ENCODE measurements at regions not wholly inside any gene's neighbourhood (a gene's known extent, or its start where the extent isn't known, plus 50 kb on each side); places are given as distances from the start of the nearest gene placed in this dataset.
"Not testable (repeated sequence)": the region's sequence is repeated elsewhere in the genome, so short reads cannot be mapped to it uniquely, and the experiment has no call there.

DNA sequence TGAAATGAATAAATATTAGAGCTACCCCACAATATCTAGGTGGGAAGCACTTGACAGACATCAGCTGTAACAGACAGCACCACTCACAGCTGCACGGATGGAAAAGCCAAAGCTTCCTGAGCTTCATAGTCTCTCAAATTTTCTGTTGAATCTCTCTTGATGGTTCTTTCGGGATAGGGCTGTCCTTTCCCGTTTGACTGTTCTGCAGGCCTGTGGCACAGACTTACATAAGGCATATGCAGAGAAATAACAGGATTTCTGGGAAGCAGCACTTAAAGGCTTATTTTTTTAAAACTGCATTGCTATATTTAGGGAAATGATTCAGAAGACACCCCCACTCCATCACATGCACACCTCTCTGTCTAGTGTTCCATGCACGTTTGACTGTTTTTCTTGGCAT lies 77.5 kb downstream of the ZNF648 start:
- ATAC-seq = no peak
- H3K4me1 Mint-ChIP-seq = peaks cover 2% of the 10 kb centered on the region
- H3K4me3 Mint-ChIP-seq = no peak overlapping the region
- H3K36me3 Mint-ChIP-seq (ENCODE audit: low read depth) = peaks cover 6% of the 10 kb centered on the region
- peaks cover 36% of the 10 kb centered on the region for H3K27me3 Mint-ChIP-seq
- no peaks in the 10 kb centered on the region for H3K9me3 ChIP-seq (ENCODE audit: control insufficient read depth, low read length, poor library complexity, severe bottlenecking)
- no peak overlapping the region for H3K27ac Mint-ChIP-seq
- no peak for DNase-seq

DNA sequence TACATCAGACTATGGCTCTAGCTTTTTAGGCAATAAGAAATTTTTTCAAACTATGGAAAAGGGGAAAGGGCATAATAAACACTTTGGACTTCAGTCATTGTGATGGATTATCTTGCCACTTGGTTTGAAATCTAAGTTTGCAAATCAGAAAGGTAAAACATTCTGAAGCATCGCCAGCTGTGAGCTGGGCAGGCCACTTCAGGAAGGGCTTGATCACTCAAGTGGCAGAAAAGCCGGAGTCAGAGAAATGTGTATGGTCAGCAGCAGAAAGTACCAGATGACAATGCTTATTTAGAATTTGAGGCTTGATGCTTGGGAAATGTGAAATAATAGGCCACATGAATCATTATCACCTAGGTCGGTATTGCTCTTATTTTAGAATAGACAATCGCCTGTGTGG lies 79.7 kb downstream of the ZNF648 start:
- Mint-ChIP-seq H3K4me1 (peaks cover 2% of the 10 kb centered on the region), H3K27ac (no peak overlapping the region), H3K27me3 (peaks cover 31% of the 10 kb centered on the region), H3K4me3 (no peak overlapping the region), H3K36me3 (ENCODE audit: low read depth) (peaks cover 5% of the 10 kb centered on the region)
- ATAC-seq = no peak
- no peak for DNase-seq
- H3K9me3 ChIP-seq (ENCODE audit: control insufficient read depth, low read length, poor library complexity, severe bottlenecking) = no peaks in the 10 kb centered on the region

DNA sequence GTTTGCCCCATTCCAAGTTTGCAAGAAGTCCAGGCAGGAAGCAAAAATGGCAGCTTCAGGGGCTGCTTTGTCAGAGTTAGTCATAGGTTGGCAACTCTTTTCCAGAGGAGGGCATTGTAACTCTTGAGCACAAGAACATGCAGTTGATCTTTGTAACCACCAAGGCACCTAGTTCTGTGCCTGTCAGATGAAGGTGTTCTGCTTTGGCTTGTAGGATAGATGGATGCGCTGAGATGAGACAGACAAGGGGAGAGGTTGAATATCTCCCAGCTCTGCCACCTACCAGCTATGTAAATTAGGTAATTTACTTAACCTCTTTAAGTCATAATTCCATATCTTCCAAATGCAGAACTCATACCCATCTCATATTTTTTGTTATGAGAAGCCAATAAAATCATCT lies 89.3 kb downstream of the ZNF648 start:
- Mint-ChIP-seq H3K36me3 (ENCODE audit: low read depth) (peaks cover 2% of the 10 kb centered on the region), H3K27me3 (peaks cover 34% of the 10 kb centered on the region), H3K4me3 (no peak overlapping the region), H3K4me1 (no peaks in the 10 kb centered on the region), H3K27ac (no peak overlapping the region)
- no peaks in the 10 kb centered on the region for H3K9me3 ChIP-seq (ENCODE audit: control insufficient read depth, low read length, poor library complexity, severe bottlenecking)
- DNase-seq (no peak), ATAC-seq (no peak)

- DNase-seq (no peak), ATAC-seq (no peak)
- no peak overlapping the region for H3K4me3 Mint-ChIP-seq
- H3K9me3 ChIP-seq (ENCODE audit: control insufficient read depth, low read length, poor library complexity, severe bottlenecking) = no peaks in the 10 kb centered on the region
- H3K27me3 Mint-ChIP-seq = peaks cover 36% of the 10 kb centered on the region
- peaks cover 2% of the 10 kb centered on the region for H3K36me3 Mint-ChIP-seq (ENCODE audit: low read depth)
- H3K4me1 Mint-ChIP-seq = no peaks in the 10 kb centered on the region
- H3K27ac Mint-ChIP-seq = no peak overlapping the region
These were observed 90.1 kb downstream of the ZNF648 start for GRCh38 chr1:181971424-181971823.

- Mint-ChIP-seq H3K4me1 (no peaks in the 10 kb centered on the region), H3K4me3 (no peak overlapping the region), H3K27ac (no peak overlapping the region), H3K27me3 (peaks cover 36% of the 10 kb centered on the region), H3K36me3 (ENCODE audit: low read depth) (peaks cover 2% of the 10 kb centered on the region)
- no peaks in the 10 kb centered on the region for H3K9me3 ChIP-seq (ENCODE audit: control insufficient read depth, low read length, poor library complexity, severe bottlenecking)
- no peak for ATAC-seq
- no peak for DNase-seq
These were observed 91.6 kb downstream of the ZNF648 start for GRCh38 chr1:181969902-181970301.

- not testable (repeated sequence) for DNase-seq; ATAC-seq; H3K4me1 Mint-ChIP-seq; H3K36me3 Mint-ChIP-seq (ENCODE audit: low read depth); H3K27ac Mint-ChIP-seq; H3K4me3 Mint-ChIP-seq; H3K9me3 ChIP-seq (ENCODE audit: control insufficient read depth, low read length, poor library complexity, severe bottlenecking); H3K27me3 Mint-ChIP-seq
These were observed 106.8 kb downstream of the ZNF648 start for GRCh38 chr1:181954696-181955095.

DNA sequence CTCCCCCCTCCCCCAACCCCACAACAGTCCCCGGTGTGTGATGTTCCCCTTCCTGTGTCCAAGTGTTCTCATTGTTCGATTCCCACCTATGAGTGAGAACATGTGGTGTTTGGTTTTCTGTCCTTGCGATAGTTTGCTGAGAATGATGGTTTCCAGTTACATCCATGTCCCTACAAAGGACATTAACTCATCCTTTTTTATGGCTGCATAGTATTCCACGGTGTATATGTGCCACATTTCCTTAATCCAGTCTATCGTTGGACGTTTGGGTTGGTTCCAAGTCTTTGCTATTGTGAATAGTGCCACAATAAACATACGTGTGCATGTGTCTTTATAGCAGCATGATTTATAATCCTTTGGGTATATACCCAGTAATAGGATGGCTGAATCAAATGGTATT lies 107.3 kb downstream of the ZNF648 start:
- H3K27me3 Mint-ChIP-seq; DNase-seq; H3K4me1 Mint-ChIP-seq; ATAC-seq; H3K27ac Mint-ChIP-seq; H3K4me3 Mint-ChIP-seq; H3K36me3 Mint-ChIP-seq (ENCODE audit: low read depth); H3K9me3 ChIP-seq (ENCODE audit: control insufficient read depth, low read length, poor library complexity, severe bottlenecking): not testable (repeated sequence)

GRCh38 chr1:181953596-181953995 lies 107.9 kb downstream of the ZNF648 start:
- DNase-seq = no peak
- H3K36me3 Mint-ChIP-seq (ENCODE audit: low read depth) = no peaks in the 10 kb centered on the region
- no peaks in the 10 kb centered on the region for H3K9me3 ChIP-seq (ENCODE audit: control insufficient read depth, low read length, poor library complexity, severe bottlenecking)
- no peak overlapping the region for H3K4me3 Mint-ChIP-seq
- H3K27me3 Mint-ChIP-seq = no peaks in the 10 kb centered on the region
- no peaks in the 10 kb centered on the region for H3K4me1 Mint-ChIP-seq
- no peak for ATAC-seq
- H3K27ac Mint-ChIP-seq = no peak overlapping the region

GRCh38 chr1:181951213-181951612 lies 110.3 kb downstream of the ZNF648 start:
- no peak overlapping the region for H3K27ac Mint-ChIP-seq
- ATAC-seq = no peak

GRCh38 chr1:181949500-181949899 lies 112.0 kb downstream of the ZNF648 start:
- ATAC-seq = no peak
- H3K27me3 Mint-ChIP-seq = no peaks in the 10 kb centered on the region

More at GRCh38 chr1:181951213-181951612, 110.3 kb downstream of the ZNF648 start:
- H3K36me3 Mint-ChIP-seq (ENCODE audit: low read depth) = no peaks in the 10 kb centered on the region
- H3K4me1 Mint-ChIP-seq = no peaks in the 10 kb centered on the region
- no peaks in the 10 kb centered on the region for H3K27me3 Mint-ChIP-seq
- DNase-seq = no peak
- no peaks in the 10 kb centered on the region for H3K9me3 ChIP-seq (ENCODE audit: control insufficient read depth, low read length, poor library complexity, severe bottlenecking)
- no peak overlapping the region for H3K4me3 Mint-ChIP-seq

DNA sequence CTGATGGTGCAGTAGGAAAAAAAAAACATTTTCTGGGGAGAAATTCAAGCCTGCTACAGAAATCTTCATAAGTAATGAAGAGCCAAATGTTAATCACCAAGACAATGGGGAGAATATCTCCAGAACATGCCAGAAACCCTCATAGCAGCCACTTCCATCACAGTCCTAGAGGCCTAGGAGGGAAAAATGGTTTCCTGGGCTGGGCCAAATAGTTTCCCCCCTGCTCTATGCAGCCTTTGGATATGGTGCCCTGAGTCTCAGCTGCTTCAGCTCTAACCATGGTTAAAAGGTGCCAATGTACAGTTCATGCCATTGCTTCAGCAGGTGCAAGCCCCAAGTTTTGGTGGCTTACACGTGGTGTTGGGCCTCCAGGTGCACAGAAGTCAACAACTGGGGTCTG lies 113.1 kb downstream of the ZNF648 start:
- ATAC-seq (no peak), DNase-seq (no peak)
- H3K4me3 Mint-ChIP-seq = no peak overlapping the region
- H3K9me3 ChIP-seq (ENCODE audit: control insufficient read depth, low read length, poor library complexity, severe bottlenecking) = peaks cover 4% of the 10 kb centered on the region
- no peaks in the 10 kb centered on the region for H3K4me1 Mint-ChIP-seq
- no peaks in the 10 kb centered on the region for H3K36me3 Mint-ChIP-seq (ENCODE audit: low read depth)
- peaks cover under 1% of the 10 kb centered on the region for H3K27me3 Mint-ChIP-seq
- H3K27ac Mint-ChIP-seq = no peak overlapping the region

More at GRCh38 chr1:181949500-181949899, 112.0 kb downstream of the ZNF648 start:
- no peaks in the 10 kb centered on the region for H3K9me3 ChIP-seq (ENCODE audit: control insufficient read depth, low read length, poor library complexity, severe bottlenecking)
- no peaks in the 10 kb centered on the region for H3K4me1 Mint-ChIP-seq
- H3K4me3 Mint-ChIP-seq = no peak overlapping the region
- no peaks in the 10 kb centered on the region for H3K36me3 Mint-ChIP-seq (ENCODE audit: low read depth)
- DNase-seq = no peak
- no peak overlapping the region for H3K27ac Mint-ChIP-seq

GRCh38 chr1:181947441-181947840 lies 114.1 kb downstream of the ZNF648 start:
- DNase-seq (no peak), ATAC-seq (no peak)
- H3K27me3 Mint-ChIP-seq = peaks cover 9% of the 10 kb centered on the region
- H3K4me1 Mint-ChIP-seq = no peaks in the 10 kb centered on the region
- H3K27ac Mint-ChIP-seq = no peak overlapping the region
- no peaks in the 10 kb centered on the region for H3K36me3 Mint-ChIP-seq (ENCODE audit: low read depth)
- no peak overlapping the region for H3K4me3 Mint-ChIP-seq
- peaks cover 4% of the 10 kb centered on the region for H3K9me3 ChIP-seq (ENCODE audit: control insufficient read depth, low read length, poor library complexity, severe bottlenecking)

DNA sequence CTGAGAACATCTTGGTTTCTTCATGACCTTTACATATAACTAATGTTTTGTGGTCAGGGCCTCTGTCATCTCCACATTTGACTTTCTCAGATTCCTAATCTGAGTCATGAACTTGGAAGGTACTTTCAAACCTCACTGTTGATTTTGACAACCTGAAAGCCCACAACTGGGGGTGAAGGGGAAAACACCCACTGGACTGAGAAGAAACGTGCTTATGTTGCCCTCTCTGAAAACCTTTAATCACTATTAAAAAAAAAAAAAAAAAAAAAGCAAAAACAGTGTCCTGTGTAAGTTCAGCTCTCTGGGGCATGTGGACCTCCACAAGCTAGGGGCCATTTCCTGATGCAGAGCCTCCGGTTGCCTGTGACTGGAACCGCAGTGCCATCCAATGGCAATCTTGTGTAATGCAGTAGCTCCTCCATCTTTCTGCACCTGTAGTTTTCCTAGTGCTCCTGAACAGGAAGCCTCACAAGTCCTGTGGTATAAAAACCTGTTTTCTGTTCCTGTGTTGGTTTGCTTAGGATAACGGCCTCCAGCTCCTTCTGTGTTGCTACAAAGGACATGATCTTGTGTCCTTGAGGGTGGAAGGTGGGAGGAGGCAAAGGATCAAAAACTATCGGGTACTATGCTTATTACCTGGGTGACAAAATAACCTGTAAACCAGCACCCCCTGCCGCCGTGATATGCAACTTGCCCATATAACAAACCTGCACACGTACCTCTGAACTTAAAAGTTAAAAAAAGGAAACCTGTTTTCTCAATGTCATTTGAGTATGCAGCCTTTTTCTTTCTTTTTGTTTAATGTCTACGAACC lies 124.5 kb downstream of the ZNF648 start:
- peaks cover 2% of the 10 kb centered on the region for H3K4me1 Mint-ChIP-seq
- H3K27ac Mint-ChIP-seq = no peak overlapping the region
- peaks cover 4% of the 10 kb centered on the region for H3K27me3 Mint-ChIP-seq
- no peaks in the 10 kb centered on the region for H3K9me3 ChIP-seq (ENCODE audit: control insufficient read depth, low read length, poor library complexity, severe bottlenecking)
- no peaks in the 10 kb centered on the region for H3K36me3 Mint-ChIP-seq (ENCODE audit: low read depth)
- ATAC-seq (peak; percentile 77), DNase-seq (no peak)
- no peak overlapping the region for H3K4me3 Mint-ChIP-seq

- no peaks in the 10 kb centered on the region for H3K9me3 ChIP-seq (ENCODE audit: control insufficient read depth, low read length, poor library complexity, severe bottlenecking)
- Mint-ChIP-seq H3K36me3 (ENCODE audit: low read depth) (no peaks in the 10 kb centered on the region), H3K27me3 (peaks cover 11% of the 10 kb centered on the region), H3K27ac (no peak overlapping the region), H3K4me1 (peaks cover 2% of the 10 kb centered on the region), H3K4me3 (no peak overlapping the region)
- no peak for DNase-seq
- no peak for ATAC-seq
These were observed 125.2 kb downstream of the ZNF648 start for GRCh38 chr1:181936269-181936668.
